IPS-15b (cell line): ENCODE measurements at regions not wholly inside any gene's neighbourhood (a gene's known extent, or its start where the extent isn't known, plus 50 kb on each side); places are given as distances from the start of the nearest gene placed in this dataset.

Experiments
- H3K27me3 ChIP-seq: one replicate; pipeline ENCODE4 v1.6.1; 2013; ENCODE audit warnings: low read length; ENCODE audit not compliant: control insufficient read depth, insufficient read depth
- H3K36me3 ChIP-seq: one replicate; pipeline ENCODE4 v1.6.1; 2013; ENCODE audit warnings: low read length; ENCODE audit not compliant: control insufficient read depth, insufficient read depth
- H3K4me1 ChIP-seq: one replicate; pipeline ENCODE4 v1.6.1; 2013; ENCODE audit warnings: mild to moderate bottlenecking, low read length; ENCODE audit not compliant: control insufficient read depth, insufficient read depth
- H3K4me3 ChIP-seq: one replicate; pipeline ENCODE4 v1.5.1; 2013; ENCODE audit warnings: low read depth, low read length
- H3K9ac ChIP-seq: one replicate; pipeline ENCODE4 v1.6.1; 2013; ENCODE audit warnings: low read depth, mild to moderate bottlenecking, low read length
- H3K9me3 ChIP-seq: one replicate; pipeline ENCODE4 v1.6.1; 2013; ENCODE audit warnings: mild to moderate bottlenecking, low read length; ENCODE audit not compliant: control insufficient read depth, insufficient read depth

GRCh38 chr5:124865603-124866354 lies 119.3 kb upstream of the ZNF608 start:
- Histone ChIP-seq H3K4me3 (no peak overlapping the region), H3K9ac (no peak overlapping the region), H3K9me3 (no peaks in the 10 kb centered on the region), H3K36me3 (no peaks in the 10 kb centered on the region), H3K27me3 (no peaks in the 10 kb centered on the region), H3K4me1 (peaks cover 7% of the 10 kb centered on the region)

GRCh38 chr5:124866355-124867136 lies 120.1 kb upstream of the ZNF608 start:
- Histone ChIP-seq H3K4me1 (peaks cover 7% of the 10 kb centered on the region), H3K36me3 (no peaks in the 10 kb centered on the region)

GRCh38 chr5:124867137-124867704 lies 120.8 kb upstream of the ZNF608 start:
- Histone ChIP-seq H3K36me3 (no peaks in the 10 kb centered on the region), H3K9ac (no peak overlapping the region), H3K4me1 (peaks cover 7% of the 10 kb centered on the region), H3K9me3 (no peaks in the 10 kb centered on the region), H3K4me3 (no peak overlapping the region), H3K27me3 (no peaks in the 10 kb centered on the region)

More at GRCh38 chr5:124866355-124867136, 120.1 kb upstream of the ZNF608 start:
- Histone ChIP-seq H3K27me3 (no peaks in the 10 kb centered on the region), H3K4me3 (no peak overlapping the region), H3K9me3 (no peaks in the 10 kb centered on the region), H3K9ac (no peak overlapping the region)

GRCh38 chr5:124868676-124869075 lies 122.2 kb upstream of the ZNF608 start:
- H3K9me3 ChIP-seq, result no peaks in the 10 kb centered on the region
- no peaks in the 10 kb centered on the region for H3K27me3 ChIP-seq
- no peak overlapping the region for H3K4me3 ChIP-seq
- no peak overlapping the region for H3K9ac ChIP-seq
- no peaks in the 10 kb centered on the region for H3K36me3 ChIP-seq
- H3K4me1 ChIP-seq, result peaks cover 10% of the 10 kb centered on the region

- Histone ChIP-seq H3K4me3 (no peak overlapping the region), H3K36me3 (no peaks in the 10 kb centered on the region), H3K4me1 (peaks cover 15% of the 10 kb centered on the region), H3K9me3 (no peaks in the 10 kb centered on the region), H3K27me3 (no peaks in the 10 kb centered on the region), H3K9ac (no peak overlapping the region)
These were observed 123.1 kb upstream of the ZNF608 start for GRCh38 chr5:124869426-124870033.

GRCh38 chr5:124870070-124870469 lies 123.6 kb upstream of the ZNF608 start:
- H3K9me3 ChIP-seq, result no peaks in the 10 kb centered on the region
- H3K4me1 ChIP-seq, result peaks cover 17% of the 10 kb centered on the region
- no peak overlapping the region for H3K9ac ChIP-seq
- no peaks in the 10 kb centered on the region for H3K27me3 ChIP-seq
- no peaks in the 10 kb centered on the region for H3K36me3 ChIP-seq
- no peak overlapping the region for H3K4me3 ChIP-seq

GRCh38 chr5:124871303-124871702 lies 124.9 kb upstream of the ZNF608 start:
- no peaks in the 10 kb centered on the region for H3K9me3 ChIP-seq
- H3K27me3 ChIP-seq, result no peaks in the 10 kb centered on the region
- no peak overlapping the region for H3K4me3 ChIP-seq
- H3K36me3 ChIP-seq, result no peaks in the 10 kb centered on the region
- H3K9ac ChIP-seq, result no peak overlapping the region
- H3K4me1 ChIP-seq, result peaks cover 25% of the 10 kb centered on the region

- Histone ChIP-seq H3K27me3 (no peaks in the 10 kb centered on the region), H3K9ac (no peak overlapping the region), H3K9me3 (no peaks in the 10 kb centered on the region)
These were observed 125.6 kb upstream of the ZNF608 start for GRCh38 chr5:124872086-124872485.

GRCh38 chr5:124872615-124873014 lies 126.2 kb upstream of the ZNF608 start:
- Histone ChIP-seq H3K36me3 (no peaks in the 10 kb centered on the region), H3K4me3 (no peak overlapping the region), H3K4me1 (peaks cover 19% of the 10 kb centered on the region), H3K9me3 (no peaks in the 10 kb centered on the region), H3K27me3 (no peaks in the 10 kb centered on the region), H3K9ac (no peak overlapping the region)

More at GRCh38 chr5:124872086-124872485, 125.6 kb upstream of the ZNF608 start:
- H3K4me1 ChIP-seq, result peaks cover 21% of the 10 kb centered on the region
- H3K36me3 ChIP-seq, result no peaks in the 10 kb centered on the region
- no peak overlapping the region for H3K4me3 ChIP-seq

- no peaks in the 10 kb centered on the region for H3K9me3 ChIP-seq
- H3K4me3 ChIP-seq, result no peak overlapping the region
- H3K9ac ChIP-seq, result no peak overlapping the region
- peaks cover 19% of the 10 kb centered on the region for H3K4me1 ChIP-seq
- H3K27me3 ChIP-seq, result no peaks in the 10 kb centered on the region
- H3K36me3 ChIP-seq, result no peaks in the 10 kb centered on the region
These were observed 126.7 kb upstream of the ZNF608 start for GRCh38 chr5:124873188-124873587.

- no peaks in the 10 kb centered on the region for H3K27me3 ChIP-seq
- no peaks in the 10 kb centered on the region for H3K36me3 ChIP-seq
- peaks cover 19% of the 10 kb centered on the region for H3K4me1 ChIP-seq
- no peaks in the 10 kb centered on the region for H3K9me3 ChIP-seq
- no peak overlapping the region for H3K9ac ChIP-seq
- no peak overlapping the region for H3K4me3 ChIP-seq
These were observed 127.3 kb upstream of the ZNF608 start for GRCh38 chr5:124873713-124874112.
